Activated CD8-positive, alpha-beta T cell treated with anti-CD3 and anti-CD28 coated beads for 36 hours (primary cell): ENCODE measurements at regions not wholly inside any gene's neighbourhood (a gene's known extent, or its start where the extent isn't known, plus 50 kb on each side); places are given as distances from the start of the nearest gene placed in this dataset.

Experiments used
- ATAC-seq: fragments of 200-7000 bp; cut with Tn5 transposase; one replicate; pipeline ENCODE4 v1.10.0; 2021; ENCODE audit warnings: mild to moderate bottlenecking, moderate library complexity
- CTCF ChIA-PET: fragments of 350-600 bp; sonication (Branson Sonifier 250); formaldehyde crosslinking; loops from one replicate; lab custom pipeline; 2021; ENCODE audit warnings: antibody characterized with exemption; lab: Charles Lee
- POLR2A ChIA-PET: fragments of 350-600 bp; sonication (Branson Sonifier 250); formaldehyde crosslinking; loops from one replicate; lab custom pipeline; 2021; ENCODE audit warnings: antibody characterized with exemption; lab: Charles Lee
- DNase-seq: peaks from one replicate; pipeline ENCODE4 v3.0.0-alpha.2; 2020
- H3K27ac Mint-ChIP-seq: one replicate; pipeline ENCODE4 v1.8.0; 2021; ENCODE audit warnings: mild to moderate bottlenecking, mixed read lengths
- H3K27me3 Mint-ChIP-seq: one replicate; pipeline ENCODE4 v1.8.0; 2021; ENCODE audit warnings: mixed read lengths
- H3K36me3 Mint-ChIP-seq: one replicate; pipeline ENCODE4 v1.8.0; 2021; ENCODE audit warnings: low read depth, mixed read lengths
- H3K4me1 Mint-ChIP-seq: one replicate; pipeline ENCODE4 v1.8.0; 2021; ENCODE audit warnings: low read depth, mixed read lengths
- H3K4me3 Mint-ChIP-seq: one replicate; pipeline ENCODE4 v1.8.0; 2021; ENCODE audit warnings: mild to moderate bottlenecking, moderate library complexity, mixed read lengths
- H3K9me3 Mint-ChIP-seq: one replicate; pipeline ENCODE4 v1.8.0; 2021; ENCODE audit warnings: mixed read lengths
- CTCF ChIP-seq: fragments of 200-600 bp; IDR thresholded peaks from one replicate; pipeline ENCODE4 v1.8.0; 2022; ENCODE audit warnings: antibody characterized with exemption, mild to moderate bottlenecking
- intact Hi-C: fragments of 100-400 bp; cut with micrococcal nuclease; formaldehyde crosslinking; loops from one replicate; pipeline ENCODE4 v1.10.0; 2022

GRCh38 chrY:7459802-7460201, 548.2 kb upstream of the AMELY start:
- ChIA-PET CTCF (no interaction called here), POLR2A (no interaction called here)
- Mint-ChIP-seq H3K9me3 (peaks cover 2% of the 10 kb centered on the region), H3K27me3 (peaks cover 9% of the 10 kb centered on the region), H3K4me3 (no peak overlapping the region), H3K4me1 (no peaks in the 10 kb centered on the region), H3K36me3 (no peaks in the 10 kb centered on the region), H3K27ac (no peak overlapping the region)
- TF ChIP-seq CTCF: no peak
- no peak for DNase-seq
- intact Hi-C loops: no loop called here
- no peak for ATAC-seq

GRCh38 chrY:7458301-7459078, 546.9 kb upstream of the AMELY start:
- H3K36me3 Mint-ChIP-seq: no peaks in the 10 kb centered on the region
- peaks cover 9% of the 10 kb centered on the region for H3K27me3 Mint-ChIP-seq
- no peak overlapping the region for H3K27ac Mint-ChIP-seq
- H3K4me1 Mint-ChIP-seq: no peaks in the 10 kb centered on the region
- intact Hi-C loops: no loop called here
- ATAC-seq (no peak), DNase-seq (no peak)
- ChIA-PET POLR2A (no interaction called here), CTCF (no interaction called here)
- H3K9me3 Mint-ChIP-seq: peaks cover 2% of the 10 kb centered on the region
- no peak overlapping the region for H3K4me3 Mint-ChIP-seq
- TF ChIP-seq CTCF: no peak

- intact Hi-C loops: no loop called here
These were observed 545.9 kb upstream of the AMELY start for GRCh38 chrY:7457286-7458015.

GRCh38 chrY:7455626-7456025, 544.1 kb upstream of the AMELY start:
- Mint-ChIP-seq H3K27ac (no peak overlapping the region), H3K36me3 (no peaks in the 10 kb centered on the region), H3K27me3 (peaks cover 15% of the 10 kb centered on the region), H3K9me3 (peaks cover 2% of the 10 kb centered on the region), H3K4me3 (no peak overlapping the region), H3K4me1 (no peaks in the 10 kb centered on the region)
- ChIA-PET POLR2A (no interaction called here), CTCF (no interaction called here)
- DNase-seq (no peak), ATAC-seq (no peak)
- intact Hi-C loops: no loop called here
- TF ChIP-seq CTCF: no peak

More at GRCh38 chrY:7457286-7458015, 545.9 kb upstream of the AMELY start:
- H3K4me1 Mint-ChIP-seq: no peaks in the 10 kb centered on the region
- POLR2A ChIA-PET: no interaction called here
- no peak overlapping the region for H3K4me3 Mint-ChIP-seq
- CTCF ChIA-PET: no interaction called here
- no peaks in the 10 kb centered on the region for H3K36me3 Mint-ChIP-seq
- ATAC-seq (no peak), DNase-seq (no peak)
- no peak overlapping the region for H3K27ac Mint-ChIP-seq
- peaks cover 13% of the 10 kb centered on the region for H3K27me3 Mint-ChIP-seq
- no peak for TF ChIP-seq CTCF
- H3K9me3 Mint-ChIP-seq: peaks cover 2% of the 10 kb centered on the region

- Mint-ChIP-seq H3K4me1 (no peaks in the 10 kb centered on the region), H3K4me3 (no peak overlapping the region), H3K27me3 (peaks cover 14% of the 10 kb centered on the region), H3K27ac (no peak overlapping the region), H3K36me3 (no peaks in the 10 kb centered on the region), H3K9me3 (no peaks in the 10 kb centered on the region)
- no peak for TF ChIP-seq CTCF
- CTCF ChIA-PET: no interaction called here
- intact Hi-C loops: no loop called here
- no peak for ATAC-seq
- POLR2A ChIA-PET: no interaction called here
- DNase-seq: no peak
These were observed 541.8 kb upstream of the AMELY start for GRCh38 chrY:7453336-7453735.
